H1 (cell line): ENCODE measurements at regions not wholly inside any gene's neighbourhood (a gene's known extent, or its start where the extent isn't known, plus 50 kb on each side); places are given as distances from the start of the nearest gene placed in this dataset.

Experiments
- CTCF ChIA-PET: fragments of 300-600 bp; sonication (Branson Sonifier 250); formaldehyde crosslinking; loops from one replicate; lab custom pipeline; 2021; ENCODE audit not compliant: partially characterized antibody; lab: Charles Lee
- POLR2A ChIA-PET: fragments of 300-600 bp; sonication (Branson Sonifier 250); formaldehyde crosslinking; loops from one replicate; lab custom pipeline; 2021; ENCODE audit warnings: inconsistent platforms; ENCODE audit not compliant: partially characterized antibody; lab: Charles Lee
- DNase-seq, 2 experiments: peaks; one replicate each; pipeline versions ENCODE4 v3.0.0 to v3.0.0-alpha.2; 2010 to 2022; ENCODE audit warnings: low spot score in 2 of 2, low read depth in 1 of 2, mixed read lengths in 1 of 2
- FAIRE-seq: peaks from 2 replicates; lab custom pipeline; 2011; peaks lifted over from hg19 to GRCh38; lab: Jason Lieb, UNC
- H2AFZ ChIP-seq: 2 replicates; pipeline ENCODE4 v1.8.1; 2012; ENCODE audit warnings: low read length, inconsistent platforms
- H2AK5ac ChIP-seq: 2 replicates; pipeline ENCODE4 v1.6.1; 2013; ENCODE audit warnings: low read depth, low read length
- H2BK120ac ChIP-seq: replicated peaks from 2 replicates; pipeline ENCODE3; 2013; ENCODE audit warnings: low read depth, low read length, inconsistent platforms
- H2BK12ac ChIP-seq: 2 replicates; pipeline ENCODE4 v1.6.1; 2013; ENCODE audit warnings: low read depth, low read length
- H2BK15ac ChIP-seq: 2 replicates; pipeline ENCODE4 v1.6.1; 2013; ENCODE audit warnings: low read length
- H2BK20ac ChIP-seq: 2 replicates; pipeline ENCODE4 v1.6.1; 2013; ENCODE audit warnings: low read length
- H2BK5ac ChIP-seq: 2 replicates; pipeline ENCODE4 v1.6.1; 2013; ENCODE audit warnings: low read depth, low read length
- H3K14ac ChIP-seq: 2 replicates; pipeline ENCODE4 v1.6.1; 2013; ENCODE audit warnings: inconsistent platforms; ENCODE audit not compliant: insufficient read length
- H3K18ac ChIP-seq: 2 replicates; pipeline ENCODE4 v1.6.1; 2013; ENCODE audit warnings: low read length; ENCODE audit errors: extremely low read depth
- H3K23ac ChIP-seq: 2 replicates; pipeline ENCODE4 v1.6.1; 2013; ENCODE audit warnings: inconsistent platforms; ENCODE audit not compliant: insufficient read length
- H3K23me2 ChIP-seq: 2 replicates; pipeline ENCODE4 v1.6.1; 2013; ENCODE audit warnings: low read depth, low read length
- H3K27ac ChIP-seq: 2 replicates; pipeline ENCODE4 v1.6.1; 2011; ENCODE audit warnings: low read depth, low read length, inconsistent platforms
- H3K27me3 ChIP-seq, 4 experiments: replicated peaks in 1 of 4; 1 replicate in 1 of 4; 2 replicates in 3 of 4; pipeline versions ENCODE4 v1.6.1 to v1.8.1; 2011 to 2013; ENCODE audit warnings: low read length in 3 of 4, mild to moderate bottlenecking in 3 of 4, inconsistent platforms in 2 of 4, mixed read lengths in 2 of 4, moderate library complexity in 1 of 4; ENCODE audit not compliant: control insufficient read depth in 3 of 4, insufficient read depth in 3 of 4; ENCODE audit errors: extremely low read depth in 1 of 4
- H3K36me3 ChIP-seq, 4 experiments: 2 replicates each; pipeline versions ENCODE4 v1.6.1 to v1.8.1; 2011 to 2013; ENCODE audit warnings: mild to moderate bottlenecking in 4 of 4, low read length in 3 of 4, moderate library complexity in 2 of 4, control low read depth in 1 of 4, inconsistent platforms in 1 of 4; ENCODE audit not compliant: insufficient read depth in 4 of 4, control insufficient read depth in 2 of 4
- H3K4ac ChIP-seq: replicated peaks from 2 replicates; pipeline ENCODE3; 2013; ENCODE audit warnings: low read length, low read depth, mixed read lengths, inconsistent platforms; ENCODE audit not compliant: insufficient read length
- H3K4me1 ChIP-seq, 4 experiments: replicated peaks in 1 of 4; 1 replicate in 1 of 4; 2 replicates in 3 of 4; pipeline versions ENCODE4 v1.6.1 to v1.8.1; 2011 to 2013; ENCODE audit warnings: low read length in 3 of 4, inconsistent platforms in 2 of 4, mixed read lengths in 1 of 4; ENCODE audit not compliant: insufficient read depth in 4 of 4, control insufficient read depth in 3 of 4
- H3K4me2 ChIP-seq, 2 experiments: 2 replicates each; pipeline versions ENCODE4 v1.6.1 to v1.8.1; 2011 to 2013; ENCODE audit warnings: low read depth in 2 of 2, low read length in 2 of 2, control low read depth in 1 of 2, inconsistent platforms in 1 of 2, mild to moderate bottlenecking in 1 of 2; ENCODE audit not compliant: insufficient read depth in 1 of 2
- H3K4me3 ChIP-seq, 4 experiments: fragments of 200-600, 300-600 bp in 1 of 4; sonication (generic), shearing (Covaris generic), sonication (Bioruptor Twin) in 1 of 4; 2 replicates each; pipeline versions ENCODE4 v1.5.1 to v1.8.1; 2011 to 2016; ENCODE audit warnings: low read length in 4 of 4, low read depth in 3 of 4, control low read depth in 2 of 4, inconsistent platforms in 2 of 4, mild to moderate bottlenecking in 2 of 4, mixed read lengths in 1 of 4, moderate library complexity in 1 of 4; ENCODE audit not compliant: insufficient read depth in 2 of 4; ENCODE audit errors: extremely low read depth in 1 of 4
- H3K56ac ChIP-seq: replicated peaks from 2 replicates; pipeline ENCODE3; 2013; ENCODE audit warnings: low read depth, mild to moderate bottlenecking, mixed read lengths, low read length, inconsistent platforms; ENCODE audit not compliant: insufficient read length
- H3K79me1 ChIP-seq: 2 replicates; pipeline ENCODE4 v1.6.1; 2013; ENCODE audit warnings: low read depth, low read length, control low read depth
- H3K79me2 ChIP-seq, 2 experiments: 2 replicates each; pipeline versions ENCODE4 v1.6.1 to v1.8.1; 2012 to 2013; ENCODE audit warnings: low read length in 2 of 2, mild to moderate bottlenecking in 2 of 2, inconsistent platforms in 1 of 2; ENCODE audit not compliant: insufficient read depth in 2 of 2, control insufficient read depth in 1 of 2
- H3K9ac ChIP-seq, 4 experiments: replicated peaks in 1 of 4; 1 replicate in 1 of 4; 2 replicates in 3 of 4; pipeline versions ENCODE4 v1.6.1 to v1.8.1; 2011 to 2013; ENCODE audit warnings: low read depth in 3 of 4, low read length in 3 of 4, control low read depth in 2 of 4, mild to moderate bottlenecking in 2 of 4, moderate library complexity in 2 of 4, inconsistent platforms in 1 of 4; ENCODE audit errors: extremely low read depth in 1 of 4
- H3K9me3 ChIP-seq, 2 experiments: 2 replicates each; pipeline versions ENCODE4 v1.6.1 to v1.8.1; 2012 to 2013; ENCODE audit warnings: mild to moderate bottlenecking in 2 of 2, moderate library complexity in 2 of 2, control low read depth in 1 of 2, inconsistent platforms in 1 of 2, low read depth in 1 of 2, low read length in 1 of 2, mixed read lengths in 1 of 2; ENCODE audit not compliant: insufficient read depth in 2 of 2
- H4K20me1 ChIP-seq, 2 experiments: replicated peaks in 1 of 2; 2 replicates each; pipeline versions ENCODE3 to v1.8.1; 2011 to 2013; ENCODE audit warnings: inconsistent platforms in 2 of 2, low read length in 2 of 2, mild to moderate bottlenecking in 1 of 2; ENCODE audit not compliant: insufficient read depth in 2 of 2, control insufficient read depth in 1 of 2
- H4K5ac ChIP-seq: 2 replicates; pipeline ENCODE4 v1.6.1; 2013; ENCODE audit warnings: low read length, low read depth, mixed read lengths, inconsistent platforms; ENCODE audit not compliant: insufficient read length
- H4K8ac ChIP-seq: 2 replicates; pipeline ENCODE4 v1.8.0; 2013; ENCODE audit warnings: mild to moderate bottlenecking, moderate library complexity, low read length, inconsistent platforms; ENCODE audit not compliant: insufficient read depth; ENCODE audit errors: extremely low read depth
- H4K91ac ChIP-seq: replicated peaks from 2 replicates; pipeline ENCODE3; 2013; ENCODE audit warnings: low read length, mixed read lengths, inconsistent platforms; ENCODE audit not compliant: insufficient read length
- CREB1 ChIP-seq: IDR thresholded peaks from 2 replicates; pipeline ENCODE4 v1.6.1; 2012; ENCODE audit warnings: inconsistent platforms
- KDM4A ChIP-seq: IDR thresholded peaks from one replicate; pipeline ENCODE4 v1.7.1; 2012; ENCODE audit warnings: low read depth, mild to moderate bottlenecking, moderate library complexity, low read length, inconsistent platforms; ENCODE audit not compliant: severe bottlenecking
- NANOG ChIP-seq: IDR thresholded peaks from 2 replicates; pipeline ENCODE4 v1.6.1; 2011; ENCODE audit warnings: low read length, low read depth, mild to moderate bottlenecking, inconsistent platforms; ENCODE audit not compliant: insufficient read depth, poor library complexity, severe bottlenecking
- POLR2A ChIP-seq, 2 experiments: IDR thresholded peaks; 1 replicate in 1 of 2; 2 replicates in 1 of 2; pipeline ENCODE4 v1.6.1; 2011; ENCODE audit warnings: low read depth in 2 of 2, low read length in 2 of 2, mild to moderate bottlenecking in 2 of 2; ENCODE audit errors: control extremely low read depth in 1 of 2
- POU5F1 ChIP-seq: IDR thresholded peaks from 2 replicates; pipeline ENCODE4 v1.6.1; 2011; ENCODE audit warnings: low read depth, mild to moderate bottlenecking, low read length, moderate library complexity
- SAP30 ChIP-seq: fragments of 300-600 bp; sonication (generic); IDR thresholded peaks from 2 replicates; pipeline ENCODE4 v1.7.1; 2012; ENCODE audit warnings: low read length, moderate library complexity, mild to moderate bottlenecking, inconsistent platforms; ENCODE audit not compliant: insufficient read depth, insufficient replicate concordance
- TAF1 ChIP-seq: IDR thresholded peaks from 2 replicates; pipeline ENCODE4 v1.6.1; 2011; ENCODE audit warnings: mild to moderate bottlenecking, low read depth, low read length
- TBP ChIP-seq: IDR thresholded peaks from 2 replicates; pipeline ENCODE4 v1.6.1; 2011; ENCODE audit warnings: low read depth, low read length, improper control_type of control experiment
- TEAD4 ChIP-seq: IDR thresholded peaks from 2 replicates; pipeline ENCODE4 v1.6.1; 2012; ENCODE audit warnings: low read depth, low read length, inconsistent platforms, mixed read lengths
- ZNF274 ChIP-seq: IDR thresholded peaks from 2 replicates; pipeline ENCODE4 v1.7.0; 2012; ENCODE audit warnings: low read length, borderline replicate concordance; ENCODE audit errors: extremely low read depth
- WGBS, 2 experiments: shearing (Covaris generic) in 1 of 2; methylation state at CpG; one replicate each; pipeline versions ENCODE4 v1.1.6 to v1.1.7; 2013 to 2015; ENCODE audit warnings: low lambda C conversion rate in 2 of 2, mixed read lengths in 2 of 2, inconsistent platforms in 1 of 2, low coverage in 1 of 2, missing lambda C conversion rate in 1 of 2; ENCODE audit not compliant: insufficient replicate concordance in 2 of 2, insufficient coverage in 1 of 2, insufficient read length in 1 of 2; ENCODE audit errors: extremely low coverage in 1 of 2, missing lambda C conversion rate in 1 of 2; 5-methylcytosine and 5-hydroxymethylcytosine counted together

- peak overlapping the region; percentile 68 for H4K91ac ChIP-seq
- peak overlapping the region; percentile 34 for H3K4ac ChIP-seq
- H2BK15ac ChIP-seq = peak overlapping the region; percentile 54
- H4K8ac ChIP-seq = no peak overlapping the region
- peaks cover 0 to 5% (median 0%) of the 10 kb centered on the region in 4 experiments; a peak in 1 of 7 replicates for H3K4me1 ChIP-seq
- no peak overlapping the region for H3K9ac ChIP-seq
- POLR2A ChIA-PET = no interaction called here
- CTCF ChIA-PET = interaction anchor here (1.1 kb wide), 1 partner anchor 304 kb away, joined by 3 read pairs; no protein-coding TSS in a partner anchor
- no peak overlapping the region for H2BK120ac ChIP-seq
- no peak overlapping the region for H4K5ac ChIP-seq
- H3K14ac ChIP-seq = no peak overlapping the region
- no peak overlapping the region for H3K4me2 ChIP-seq
- no peak for FAIRE-seq
- WGBS, 2 experiments = 88% methylated on average over 8 of the region's 8 CpGs; no CpG with 5 or more reads in 1 of the 2 experiments
- no peaks in the 10 kb centered on the region for H3K36me3 ChIP-seq
- H2BK20ac ChIP-seq = no peak overlapping the region; the same call in 1 of the 2 replicates
- peaks cover 0 to 9% of the 10 kb centered on the region in 2 experiments for H4K20me1 ChIP-seq
- H3K27ac ChIP-seq = no peak overlapping the region
- H3K4me3 ChIP-seq = no peak overlapping the region
- TF ChIP-seq NANOG (no peak), TEAD4 (no peak), CREB1 (no peak), KDM4A (no peak), POLR2A (IDR thresholded peaks at IDR 0.05; ENCODE audit: control extremely low read depth in 1 of 2, low read depth in 2 of 2, low read length in 2 of 2) (no peak), ZNF274 (no peak), SAP30 (no peak), TBP (no peak), POU5F1 (no peak), TAF1 (no peak)
- H3K23ac ChIP-seq = no peak overlapping the region
- H3K79me2 ChIP-seq = no peaks in the 10 kb centered on the region
- no peak for DNase-seq
- no peaks in the 10 kb centered on the region for H3K27me3 ChIP-seq
- peak overlapping the region; percentile 23; the same call in 1 of the 2 replicates for H2BK12ac ChIP-seq
- no peak overlapping the region for H3K18ac ChIP-seq
- no peaks in the 10 kb centered on the region for H3K23me2 ChIP-seq
- peaks cover 0 to 4% of the 10 kb centered on the region in 2 experiments; a peak in 2 of 4 replicates for H3K9me3 ChIP-seq
- no peak overlapping the region for H2AK5ac ChIP-seq
- peaks cover 5% of the 10 kb centered on the region; the same call in 1 of the 2 replicates for H3K79me1 ChIP-seq
- H2BK5ac ChIP-seq = no peak overlapping the region; the same call in 1 of the 2 replicates
- no peak overlapping the region for H2AFZ ChIP-seq
- no peak overlapping the region for H3K56ac ChIP-seq
Measured at GRCh38 chr18:77526962-77527361, 277.3 kb downstream of the GALR1 start.
